Cerebellar cortex (tissue), 1 donor: ENCODE measurements at regions not wholly inside any gene's neighbourhood (a gene's known extent, or its start where the extent isn't known, plus 50 kb on each side); places are given as distances from the start of the nearest gene placed in this dataset.

Source experiments
- DNase-seq: peaks from one replicate; pipeline ENCODE4 v3.0.0-alpha.2; 2015; ENCODE audit warnings: low spot score

- DNase-seq: no peak
Measured at GRCh38 chr13:109595471-109595870, 190.9 kb downstream of the IRS2 start.

- no peak for DNase-seq
Measured at GRCh38 chr13:109593230-109593629, 193.2 kb downstream of the IRS2 start.

- no peak for DNase-seq
Measured at GRCh38 chr13:109592770-109593169, 193.6 kb downstream of the IRS2 start.

- no peak for DNase-seq
Measured at GRCh38 chr13:109587689-109588088, 198.7 kb downstream of the IRS2 start.

- DNase-seq: no peak
Measured at GRCh38 chr13:109586509-109587346, 199.7 kb downstream of the IRS2 start.

GRCh38 chr13:109584844-109585361 lies 201.5 kb downstream of the IRS2 start:
- no peak for DNase-seq

- DNase-seq: peak; percentile 92
Measured at GRCh38 chr13:109577191-109577700, 209.1 kb downstream of the IRS2 start.

- no peak for DNase-seq
Measured at GRCh38 chr13:109576331-109576813, 210.0 kb downstream of the IRS2 start.

GRCh38 chr13:109575821-109576220 lies 210.6 kb downstream of the IRS2 start:
- no peak for DNase-seq

GRCh38 chr13:109572389-109572788 lies 214.0 kb downstream of the IRS2 start:
- no peak for DNase-seq

GRCh38 chr13:109569958-109570711 lies 216.2 kb downstream of the IRS2 start:
- DNase-seq: no peak

GRCh38 chr13:109568339-109568818 lies 218.0 kb downstream of the IRS2 start:
- DNase-seq: no peak

- DNase-seq: no peak
Measured at GRCh38 chr13:109567315-109567714, 219.1 kb downstream of the IRS2 start.

- no peak for DNase-seq
Measured at GRCh38 chr13:109565877-109566276, 220.5 kb downstream of the IRS2 start.

- no peak for DNase-seq
Measured at GRCh38 chr13:109548374-109548773, 238.0 kb downstream of the IRS2 start.

GRCh38 chr13:109547942-109548341 lies 238.4 kb downstream of the IRS2 start:
- DNase-seq: no peak

GRCh38 chr13:109545931-109546330 lies 240.5 kb downstream of the IRS2 start:
- no peak for DNase-seq

- DNase-seq: no peak
Measured at GRCh38 chr13:109541081-109541480, 245.3 kb downstream of the IRS2 start.

- DNase-seq: no peak
Measured at GRCh38 chr13:109537584-109537983, 248.8 kb downstream of the IRS2 start.

- no peak for DNase-seq
Measured at GRCh38 chr13:109533350-109533749, 253.0 kb downstream of the IRS2 start.

GRCh38 chr13:109529964-109530363 lies 256.4 kb downstream of the IRS2 start:
- no peak for DNase-seq

- no peak for DNase-seq
Measured at GRCh38 chr13:109521719-109522118, 264.7 kb downstream of the IRS2 start.

GRCh38 chr13:109517517-109517916 lies 268.9 kb downstream of the IRS2 start:
- DNase-seq: no peak
